Suprapubic skin (tissue), 4 donors: ENCODE measurements at regions not wholly inside any gene's neighbourhood (a gene's known extent, or its start where the extent isn't known, plus 50 kb on each side); places are given as distances from the start of the nearest gene placed in this dataset.

Experiments
- EP300 ChIP-seq: sonication (generic); formaldehyde crosslinking; IDR thresholded peaks from one replicate; pipeline ENCODE4 v1.6.1; 2017; ENCODE audit warnings: antibody characterized with exemption
- POLR2A ChIP-seq, 2 donors: fragments of 450-650 bp; IDR thresholded peaks; one replicate each; pipeline ENCODE4 v1.6.1; 2017; ENCODE audit warnings: antibody characterized with exemption in 2 of 2, mild to moderate bottlenecking in 2 of 2, moderate library complexity in 2 of 2
- POLR2AphosphoS5 ChIP-seq, 3 donors: sonication (generic); formaldehyde crosslinking; IDR thresholded peaks; one replicate each; pipeline ENCODE4 v1.6.1; 2017; ENCODE audit warnings: antibody characterized with exemption in 3 of 3
- TF ChIP-seq, protein P1 (sequence below), 2 donors: fragments of 200-600 bp in 1 of 2; fragments of 450-650 bp in 1 of 2; sonication (generic) in 1 of 2; IDR thresholded peaks; one replicate each; pipeline ENCODE4 v1.5.1; 2016 to 2019; ENCODE audit warnings: antibody characterized with exemption in 2 of 2, mild to moderate bottlenecking in 1 of 2, moderate library complexity in 1 of 2

- TF ChIP-seq, protein P1, sequence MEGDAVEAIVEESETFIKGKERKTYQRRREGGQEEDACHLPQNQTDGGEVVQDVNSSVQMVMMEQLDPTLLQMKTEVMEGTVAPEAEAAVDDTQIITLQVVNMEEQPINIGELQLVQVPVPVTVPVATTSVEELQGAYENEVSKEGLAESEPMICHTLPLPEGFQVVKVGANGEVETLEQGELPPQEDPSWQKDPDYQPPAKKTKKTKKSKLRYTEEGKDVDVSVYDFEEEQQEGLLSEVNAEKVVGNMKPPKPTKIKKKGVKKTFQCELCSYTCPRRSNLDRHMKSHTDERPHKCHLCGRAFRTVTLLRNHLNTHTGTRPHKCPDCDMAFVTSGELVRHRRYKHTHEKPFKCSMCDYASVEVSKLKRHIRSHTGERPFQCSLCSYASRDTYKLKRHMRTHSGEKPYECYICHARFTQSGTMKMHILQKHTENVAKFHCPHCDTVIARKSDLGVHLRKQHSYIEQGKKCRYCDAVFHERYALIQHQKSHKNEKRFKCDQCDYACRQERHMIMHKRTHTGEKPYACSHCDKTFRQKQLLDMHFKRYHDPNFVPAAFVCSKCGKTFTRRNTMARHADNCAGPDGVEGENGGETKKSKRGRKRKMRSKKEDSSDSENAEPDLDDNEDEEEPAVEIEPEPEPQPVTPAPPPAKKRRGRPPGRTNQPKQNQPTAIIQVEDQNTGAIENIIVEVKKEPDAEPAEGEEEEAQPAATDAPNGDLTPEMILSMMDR (IDR thresholded peaks at IDR 0.05) = no peak
- TF ChIP-seq POLR2AphosphoS5 (IDR thresholded peaks at IDR 0.05) = no peak
- TF ChIP-seq POLR2A (IDR thresholded peaks at IDR 0.05) = no peak
- no peak for TF ChIP-seq EP300
These were observed 133.1 kb upstream of the IL15 start for GRCh38 chr4:141503260-141503659.
